GM12892 (cell line): ENCODE measurements at regions not wholly inside any gene's neighbourhood (a gene's known extent, or its start where the extent isn't known, plus 50 kb on each side); places are given as distances from the start of the nearest gene placed in this dataset.

Experiments
- POLR2A ChIP-seq: IDR thresholded peaks from 2 replicates; pipeline ENCODE4 v1.6.1; 2011; ENCODE audit warnings: low read depth, low read length, control low read depth
- POLR2AphosphoS5 ChIP-seq: IDR thresholded peaks from 2 replicates; pipeline ENCODE4 v1.6.1; 2011; ENCODE audit warnings: low read depth, low read length, control low read depth
- TAF1 ChIP-seq: IDR thresholded peaks from 2 replicates; pipeline ENCODE4 v1.6.1; 2011; ENCODE audit warnings: low read depth, mild to moderate bottlenecking, control low read depth, low read length, borderline replicate concordance

- TF ChIP-seq POLR2AphosphoS5, result no peak
- no peak for TF ChIP-seq POLR2A
- no peak for TF ChIP-seq TAF1
These were observed 111.9 kb upstream of the PRNP start for GRCh38 chr20:4574356-4574690.
